SK-N-DZ (cell line): ENCODE measurements at regions not wholly inside any gene's neighbourhood (a gene's known extent, or its start where the extent isn't known, plus 50 kb on each side); places are given as distances from the start of the nearest gene placed in this dataset.

ENCODE experiments used
- DNase-seq: peaks from one replicate; pipeline ENCODE4 v3.0.0-alpha.2; 2015; ENCODE audit warnings: low spot score

- no peak for DNase-seq
Observed at GRCh38 chr5:123819386-123819785, 307.4 kb downstream of the CSNK1G3 start.

DNA sequence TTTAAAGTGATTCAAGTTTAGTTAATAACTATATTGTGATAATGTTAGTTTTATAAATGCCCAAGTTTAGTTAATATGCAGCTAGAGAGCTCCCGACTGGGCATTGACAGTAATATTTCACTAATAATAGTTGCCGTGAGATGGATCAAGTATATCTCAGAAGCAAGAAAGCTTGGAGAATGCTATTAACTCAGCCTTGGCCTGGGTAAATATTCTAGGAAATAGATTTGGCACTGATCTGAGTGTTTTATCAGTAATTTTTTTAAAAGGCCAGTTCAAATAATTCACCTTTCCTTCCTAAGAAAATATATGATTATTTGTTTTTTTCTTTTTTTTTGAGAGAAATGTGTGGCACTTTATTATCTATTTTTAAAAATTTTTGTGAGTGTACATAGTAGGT is 305.3 kb downstream of the CSNK1G3 start:
- DNase-seq = no peak

DNA sequence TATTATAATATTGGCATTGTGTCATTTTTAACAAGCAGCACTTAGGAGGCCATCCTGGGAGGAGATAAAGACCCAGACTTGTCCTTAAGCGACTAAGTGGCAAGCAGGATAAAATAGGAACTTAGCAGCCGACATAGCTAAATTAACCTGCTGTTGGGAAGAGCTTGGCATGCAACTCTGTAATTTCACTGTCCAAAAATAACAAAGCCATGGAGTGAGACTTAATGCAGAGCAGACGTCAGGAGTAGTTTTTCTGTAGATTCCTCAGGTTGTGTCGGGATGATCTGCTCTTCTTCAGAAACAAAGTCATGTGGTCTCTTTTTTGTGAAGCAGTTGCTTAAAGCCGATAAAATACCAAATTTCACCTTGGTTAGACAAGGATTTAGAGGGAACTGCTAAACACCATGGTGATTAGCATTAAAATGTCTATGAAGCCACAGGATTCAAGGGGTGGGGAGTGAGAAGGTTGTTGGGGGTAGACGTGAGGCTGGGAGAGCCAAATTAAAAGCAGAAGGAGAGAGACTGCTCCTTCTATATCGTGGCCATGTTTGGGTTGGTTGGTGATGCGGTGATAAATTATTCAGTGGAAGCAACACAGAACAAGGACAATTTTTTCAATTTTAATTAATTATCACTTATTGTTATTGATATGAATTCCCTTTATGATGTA is 303.0 kb downstream of the CSNK1G3 start:
- DNase-seq = no peak

GRCh38 chr5:123813937-123814624 is 302.1 kb downstream of the CSNK1G3 start:
- peak; percentile 28 for DNase-seq

GRCh38 chr5:123813264-123813663 is 301.3 kb downstream of the CSNK1G3 start:
- DNase-seq = no peak

GRCh38 chr5:123811831-123812230 is 299.9 kb downstream of the CSNK1G3 start:
- no peak for DNase-seq

GRCh38 chr5:123810746-123811340 is 298.9 kb downstream of the CSNK1G3 start:
- DNase-seq = no peak

DNA sequence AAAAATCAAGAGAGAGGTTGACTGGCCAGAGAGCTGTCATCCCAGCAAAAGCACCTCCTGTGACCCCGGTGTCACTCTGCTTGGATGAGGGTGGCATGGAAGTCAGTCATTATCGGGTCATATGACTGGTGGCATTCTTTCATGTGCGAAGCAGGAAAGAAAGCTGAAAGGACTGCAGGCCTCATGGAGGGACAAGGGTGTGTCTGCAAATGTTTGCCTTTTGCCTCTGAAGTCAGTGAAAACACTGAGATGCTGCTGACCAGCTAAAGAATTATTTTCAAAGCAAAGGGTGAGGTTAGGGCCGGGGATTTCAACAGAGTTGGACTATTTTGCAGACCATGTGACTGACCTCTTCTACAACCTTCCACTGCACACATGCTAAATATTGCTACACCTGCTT is 298.3 kb downstream of the CSNK1G3 start:
- DNase-seq = peak; percentile 20

DNA sequence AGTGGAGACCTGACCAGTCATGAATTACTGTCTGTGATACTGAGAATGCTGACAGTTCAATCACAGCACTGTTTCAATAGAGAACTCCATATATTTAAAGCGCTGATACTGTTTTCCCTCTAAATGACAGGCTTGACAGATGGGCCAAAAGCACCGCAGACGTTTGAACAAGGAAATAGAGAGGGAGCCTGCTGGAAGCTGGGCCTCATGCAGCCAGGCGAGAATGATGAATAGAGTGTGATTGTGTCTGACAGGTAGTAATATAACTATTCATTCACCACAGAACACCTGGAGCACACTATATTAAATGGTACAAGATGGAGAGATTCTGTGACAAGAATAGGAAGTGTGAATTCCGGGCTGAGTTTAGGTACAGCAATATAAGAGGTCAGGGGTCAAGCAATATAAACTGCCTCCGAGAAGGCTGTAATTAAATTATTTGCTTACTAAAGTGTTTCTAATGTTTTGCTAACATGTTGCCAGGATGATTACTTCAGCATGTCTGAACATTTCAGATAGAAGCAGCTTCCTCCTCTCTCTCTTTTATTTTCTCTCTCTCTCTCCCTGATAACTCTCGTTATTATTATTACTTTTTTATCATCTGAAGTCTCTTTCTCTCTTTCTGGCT is 297.7 kb downstream of the CSNK1G3 start:
- peak; percentile 76 for DNase-seq

GRCh38 chr5:123808461-123809380 is 296.7 kb downstream of the CSNK1G3 start:
- no peak for DNase-seq

- DNase-seq = no peak
Observed at GRCh38 chr5:123807177-123807945, 295.4 kb downstream of the CSNK1G3 start.

DNA sequence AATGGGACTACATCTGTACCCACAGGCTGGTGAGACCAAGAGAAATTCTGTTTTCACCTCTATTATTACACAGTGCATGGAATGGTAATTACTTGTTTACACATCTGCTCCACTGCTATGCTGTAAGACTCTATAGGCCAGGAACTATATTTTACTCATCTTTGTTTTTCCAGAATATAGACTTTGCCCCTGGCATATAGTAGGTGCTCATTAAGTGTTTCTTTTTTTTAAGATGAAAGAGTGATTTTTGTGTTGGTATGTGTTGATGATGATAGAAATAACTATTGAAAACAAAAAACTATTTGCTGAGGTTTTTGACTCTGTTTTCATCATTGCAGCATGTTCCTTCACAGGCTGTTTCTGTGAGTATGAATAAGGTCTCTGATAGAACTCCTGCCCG is 294.7 kb downstream of the CSNK1G3 start:
- no peak for DNase-seq

DNA sequence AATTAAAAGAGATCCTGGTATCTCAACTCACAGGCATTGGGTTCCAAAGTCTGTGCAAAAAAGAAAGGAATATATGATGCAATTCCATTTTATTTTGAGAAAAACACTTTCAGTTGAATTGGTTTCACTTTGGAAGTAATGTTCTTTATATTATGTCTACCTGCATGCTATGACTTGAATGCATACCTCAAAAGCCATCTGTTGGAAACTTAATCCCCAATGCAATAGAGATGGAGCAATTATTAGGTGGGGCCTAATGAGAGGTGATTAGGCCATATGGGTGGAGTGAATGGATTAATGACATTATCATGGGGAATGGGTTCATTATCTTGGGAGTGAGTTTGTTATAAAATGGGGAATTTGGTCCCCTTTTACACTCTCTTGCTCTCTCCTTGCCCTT is 293.3 kb downstream of the CSNK1G3 start:
- DNase-seq = no peak

DNA sequence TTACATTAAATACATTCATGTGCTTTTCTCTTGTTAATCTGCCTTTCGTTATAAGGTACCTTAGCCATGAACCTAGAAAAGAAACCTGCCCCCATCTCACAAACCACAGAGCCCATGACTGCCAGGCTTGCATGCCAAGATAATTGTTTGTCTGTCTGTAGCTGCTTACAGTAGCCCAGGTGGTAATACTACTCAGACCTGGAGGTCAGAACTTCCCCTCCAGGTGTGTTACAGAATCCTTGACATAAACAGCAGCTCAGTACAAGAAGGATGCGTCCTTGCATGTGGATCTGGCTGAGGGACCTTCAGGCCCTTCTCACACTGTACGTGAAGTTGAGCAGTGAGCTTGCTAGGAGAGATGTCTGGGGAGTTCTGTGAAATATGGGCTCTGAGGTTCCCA is 291.4 kb downstream of the CSNK1G3 start:
- DNase-seq = no peak

GRCh38 chr5:123802298-123802951 is 290.4 kb downstream of the CSNK1G3 start:
- DNase-seq = no peak

- DNase-seq = no peak
Observed at GRCh38 chr5:123800640-123801039, 288.7 kb downstream of the CSNK1G3 start.

- no peak for DNase-seq
Observed at GRCh38 chr5:123795688-123796087, 283.7 kb downstream of the CSNK1G3 start.

DNA sequence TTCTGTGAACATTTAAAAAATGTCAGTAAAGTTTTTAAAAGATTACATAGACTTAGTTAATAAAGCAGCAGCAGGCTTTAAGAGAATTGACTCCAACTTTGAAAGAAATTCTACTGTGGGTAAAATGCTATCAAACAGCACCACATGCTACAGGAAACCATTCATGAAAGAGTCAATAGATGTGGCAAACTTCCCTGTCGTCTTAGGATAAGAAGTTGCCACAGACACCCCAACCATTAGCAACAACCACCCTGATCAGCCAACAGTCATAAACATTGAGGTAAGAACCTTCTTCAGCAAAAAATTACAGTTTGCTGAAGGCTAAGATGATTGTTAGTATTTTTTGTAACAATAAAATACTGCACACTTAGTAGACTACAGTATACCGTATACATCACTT is 278.2 kb downstream of the CSNK1G3 start:
- no peak for DNase-seq

- DNase-seq = peak; percentile 11
Observed at GRCh38 chr5:123787635-123788034, 275.7 kb downstream of the CSNK1G3 start.

- no peak for DNase-seq
Observed at GRCh38 chr5:123787136-123787535, 275.2 kb downstream of the CSNK1G3 start.
